WERI-Rb-1 (cell line): ENCODE measurements at regions not wholly inside any gene's neighbourhood (a gene's known extent, or its start where the extent isn't known, plus 50 kb on each side); places are given as distances from the start of the nearest gene placed in this dataset.

Source experiments
- DNase-seq: peaks from one replicate; pipeline ENCODE4 v3.0.0-alpha.2; 2020
- H3K27ac ChIP-seq: fragments of 250-450 bp; sonication (Bioruptor Pico); 2 replicates; pipeline ENCODE4 v1.5.1; 2020; ENCODE audit warnings: mild to moderate bottlenecking, moderate library complexity
- H3K27me3 ChIP-seq: fragments of 250-450 bp; sonication (Bioruptor Pico); 2 replicates; pipeline ENCODE4 v1.5.1; 2021; ENCODE audit warnings: mild to moderate bottlenecking, low read depth, moderate library complexity; ENCODE audit not compliant: insufficient read depth, severe bottlenecking
- H3K36me3 ChIP-seq: fragments of 250-450 bp; sonication (Bioruptor Pico); 2 replicates; pipeline ENCODE4 v1.5.1; 2020; ENCODE audit warnings: mild to moderate bottlenecking, moderate library complexity
- H3K4me3 ChIP-seq: 2 replicates; pipeline ENCODE4 v1.5.1; 2011; ENCODE audit warnings: low read depth, mild to moderate bottlenecking, control low read depth, low read length
- H3K9me3 ChIP-seq: fragments of 250-450 bp; sonication (Bioruptor Pico); 2 replicates; pipeline ENCODE4 v1.5.1; 2021; ENCODE audit warnings: mild to moderate bottlenecking, moderate library complexity; ENCODE audit not compliant: severe bottlenecking
- TF ChIP-seq, protein P1 (sequence below): IDR thresholded peaks from 2 replicates; pipeline ENCODE4 v1.5.1; 2011; ENCODE audit warnings: low read depth, mild to moderate bottlenecking, control low read depth, inconsistent platforms, low read length

- H3K9me3 ChIP-seq, result no peaks in the 10 kb centered on the region
- no peak for DNase-seq
- H3K36me3 ChIP-seq, result no peaks in the 10 kb centered on the region
- no peak overlapping the region for H3K4me3 ChIP-seq
- TF ChIP-seq, protein P1, sequence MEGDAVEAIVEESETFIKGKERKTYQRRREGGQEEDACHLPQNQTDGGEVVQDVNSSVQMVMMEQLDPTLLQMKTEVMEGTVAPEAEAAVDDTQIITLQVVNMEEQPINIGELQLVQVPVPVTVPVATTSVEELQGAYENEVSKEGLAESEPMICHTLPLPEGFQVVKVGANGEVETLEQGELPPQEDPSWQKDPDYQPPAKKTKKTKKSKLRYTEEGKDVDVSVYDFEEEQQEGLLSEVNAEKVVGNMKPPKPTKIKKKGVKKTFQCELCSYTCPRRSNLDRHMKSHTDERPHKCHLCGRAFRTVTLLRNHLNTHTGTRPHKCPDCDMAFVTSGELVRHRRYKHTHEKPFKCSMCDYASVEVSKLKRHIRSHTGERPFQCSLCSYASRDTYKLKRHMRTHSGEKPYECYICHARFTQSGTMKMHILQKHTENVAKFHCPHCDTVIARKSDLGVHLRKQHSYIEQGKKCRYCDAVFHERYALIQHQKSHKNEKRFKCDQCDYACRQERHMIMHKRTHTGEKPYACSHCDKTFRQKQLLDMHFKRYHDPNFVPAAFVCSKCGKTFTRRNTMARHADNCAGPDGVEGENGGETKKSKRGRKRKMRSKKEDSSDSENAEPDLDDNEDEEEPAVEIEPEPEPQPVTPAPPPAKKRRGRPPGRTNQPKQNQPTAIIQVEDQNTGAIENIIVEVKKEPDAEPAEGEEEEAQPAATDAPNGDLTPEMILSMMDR, result no peak
- peaks cover 10% of the 10 kb centered on the region for H3K27me3 ChIP-seq
- H3K27ac ChIP-seq, result no peak overlapping the region
These were observed 366.2 kb upstream of the KITLG start for GRCh38 chr12:88946372-88946997.

DNA sequence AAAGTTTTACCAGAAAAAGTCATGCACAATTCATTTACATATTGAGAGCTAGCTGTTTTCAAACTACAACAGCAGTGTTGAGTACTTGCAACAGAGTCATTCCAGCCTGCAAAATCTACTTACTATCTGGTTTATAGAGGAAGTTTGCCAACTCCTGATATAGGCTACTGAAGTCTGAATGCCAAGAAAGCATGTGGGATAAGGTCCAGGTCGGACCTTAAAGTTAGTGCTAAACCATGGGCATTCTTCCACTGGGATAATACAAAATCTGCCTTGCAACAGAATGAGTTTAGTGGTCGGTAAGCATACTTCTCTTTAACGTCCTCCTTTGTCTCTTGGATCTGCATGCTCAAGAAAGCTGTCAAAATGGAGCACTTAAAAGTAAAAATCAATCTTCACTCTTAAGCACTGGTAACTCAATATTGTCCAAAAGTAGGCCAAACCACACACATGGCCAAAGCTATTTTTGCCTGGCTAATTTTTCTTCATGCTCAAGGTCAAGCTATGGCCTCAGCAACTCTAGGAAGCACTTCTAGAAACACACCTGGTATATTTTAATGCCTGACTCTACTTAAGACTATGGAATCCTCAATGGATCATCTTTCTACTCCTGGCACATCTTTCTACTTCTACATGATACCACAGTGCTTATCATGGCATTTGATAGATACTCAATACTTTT, 364.9 kb upstream of the KITLG start:
- H3K27ac ChIP-seq, result no peak overlapping the region
- H3K27me3 ChIP-seq, result peaks cover 17% of the 10 kb centered on the region
- H3K9me3 ChIP-seq, result no peaks in the 10 kb centered on the region
- H3K36me3 ChIP-seq, result no peaks in the 10 kb centered on the region
- no peak for DNase-seq
- H3K4me3 ChIP-seq, result no peak overlapping the region
- TF ChIP-seq, protein P1, result no peak

DNA sequence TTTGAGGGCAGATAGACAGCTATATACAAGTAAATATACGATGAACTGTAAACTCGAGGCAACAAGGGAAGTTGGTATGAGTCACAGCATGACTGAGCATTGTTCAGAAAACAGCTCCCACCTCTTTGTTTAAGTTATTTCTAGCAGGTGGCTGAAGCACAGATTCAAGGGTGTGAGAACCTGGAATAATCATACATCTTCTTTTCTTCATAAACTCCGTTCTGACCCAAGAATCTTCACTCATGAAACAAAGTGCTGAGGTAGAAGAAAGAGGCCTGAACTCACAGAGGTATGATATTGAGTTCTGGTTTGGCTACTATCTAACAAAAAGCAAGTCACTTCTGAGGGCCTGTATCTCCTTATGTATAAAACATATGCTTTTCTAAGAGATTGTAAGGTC, 364.1 kb upstream of the KITLG start:
- no peaks in the 10 kb centered on the region for H3K36me3 ChIP-seq
- peaks cover 17% of the 10 kb centered on the region for H3K27me3 ChIP-seq
- H3K27ac ChIP-seq, result no peak overlapping the region
- no peaks in the 10 kb centered on the region for H3K9me3 ChIP-seq
- H3K4me3 ChIP-seq, result no peak overlapping the region
- DNase-seq, result no peak
- TF ChIP-seq, protein P1, result no peak

DNA sequence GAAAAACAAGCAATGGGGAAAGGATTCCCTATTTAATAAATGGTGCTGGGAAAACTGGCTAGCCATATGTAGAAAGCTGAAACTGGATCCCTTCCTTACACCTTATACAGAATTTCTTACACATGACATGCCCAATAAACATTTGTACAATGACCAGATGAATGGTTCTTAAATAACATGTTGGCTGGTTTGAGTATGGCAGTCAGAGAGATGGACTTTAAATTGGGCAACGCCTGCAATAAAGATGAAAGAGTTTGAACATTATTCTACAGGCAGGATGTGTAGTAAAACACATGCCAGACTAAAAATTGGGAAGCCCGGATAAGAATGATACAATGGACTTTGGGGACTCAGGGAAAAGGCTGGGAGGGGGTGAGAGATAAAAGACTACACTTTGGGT, 360.6 kb upstream of the KITLG start:
- Histone ChIP-seq H3K9me3 (no peaks in the 10 kb centered on the region), H3K27me3 (peaks cover 30% of the 10 kb centered on the region), H3K36me3 (no peaks in the 10 kb centered on the region), H3K27ac (no peak overlapping the region), H3K4me3 (no peak overlapping the region)
- DNase-seq, result no peak
- TF ChIP-seq, protein P1, result no peak

DNA sequence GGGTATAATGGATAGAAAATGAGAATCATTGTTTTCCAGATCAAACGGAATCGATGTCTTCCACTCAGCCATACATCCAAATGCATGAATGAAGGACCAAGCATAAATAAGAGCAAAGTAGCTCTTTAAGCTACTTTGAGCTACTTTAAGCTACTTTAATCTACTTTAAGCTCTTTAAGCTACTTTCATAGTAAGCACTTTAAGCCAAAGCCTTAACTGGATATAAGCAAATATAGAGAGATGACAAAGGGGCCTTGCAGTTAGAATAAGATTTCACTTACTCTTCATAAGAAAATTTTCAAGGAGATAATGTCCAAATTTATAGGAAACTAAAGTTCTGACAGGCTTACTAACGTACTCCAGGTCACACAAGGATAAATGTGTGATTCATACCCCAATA, 355.6 kb upstream of the KITLG start:
- TF ChIP-seq, protein P1, result no peak
- DNase-seq, result peak; percentile 9
- no peak overlapping the region for H3K4me3 ChIP-seq
- H3K36me3 ChIP-seq, result no peaks in the 10 kb centered on the region
- no peaks in the 10 kb centered on the region for H3K9me3 ChIP-seq
- peaks cover 48% of the 10 kb centered on the region for H3K27me3 ChIP-seq
- no peak overlapping the region for H3K27ac ChIP-seq
